ENCODE measurements at regions not wholly inside any gene's neighbourhood (a gene's known extent, or its start where the extent isn't known, plus 50 kb on each side); places are given as distances from the start of the nearest gene placed in this dataset.
"Not testable (repeated sequence)": the region's sequence is repeated elsewhere in the genome, so short reads cannot be mapped to it uniquely, and the experiment has no call there.

DNA sequence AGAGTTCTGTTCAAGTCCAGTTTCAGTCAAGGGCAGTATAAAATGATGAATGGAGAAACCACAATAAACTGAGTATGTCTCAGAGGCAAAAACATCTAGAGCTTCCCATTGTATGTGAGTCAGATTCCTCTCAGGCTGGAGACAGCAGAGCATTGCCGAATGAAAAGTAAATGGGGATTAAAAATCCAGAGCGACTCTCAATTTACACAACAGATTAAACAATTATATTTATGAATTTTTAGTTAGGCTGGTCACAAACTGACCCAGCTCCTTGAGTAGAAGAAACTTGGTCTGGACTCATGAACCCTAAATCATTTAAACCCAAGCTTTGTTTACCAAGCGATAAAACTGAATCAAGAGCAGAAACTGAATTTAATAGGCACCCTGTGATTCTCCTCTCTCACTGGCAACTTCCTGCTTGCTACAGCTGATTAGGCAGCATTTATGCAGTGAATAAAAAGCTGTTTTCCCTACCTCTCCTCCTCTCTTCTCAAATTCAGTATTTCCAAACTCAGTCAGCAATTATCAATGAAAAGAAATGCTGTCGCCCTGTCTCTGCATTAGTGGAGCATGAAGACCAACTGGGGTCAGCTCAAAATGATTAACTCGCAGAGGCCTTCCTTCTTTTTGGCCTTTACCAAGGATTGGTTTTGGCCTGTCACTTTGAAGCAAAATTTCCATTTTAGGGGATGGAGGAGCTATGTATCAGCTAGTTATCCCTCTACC, 568.0 kb downstream of the PDHA2 start:
- DNase-seq (ENCODE audit: low read depth), result no peak
- TF ChIP-seq, protein P1, sequence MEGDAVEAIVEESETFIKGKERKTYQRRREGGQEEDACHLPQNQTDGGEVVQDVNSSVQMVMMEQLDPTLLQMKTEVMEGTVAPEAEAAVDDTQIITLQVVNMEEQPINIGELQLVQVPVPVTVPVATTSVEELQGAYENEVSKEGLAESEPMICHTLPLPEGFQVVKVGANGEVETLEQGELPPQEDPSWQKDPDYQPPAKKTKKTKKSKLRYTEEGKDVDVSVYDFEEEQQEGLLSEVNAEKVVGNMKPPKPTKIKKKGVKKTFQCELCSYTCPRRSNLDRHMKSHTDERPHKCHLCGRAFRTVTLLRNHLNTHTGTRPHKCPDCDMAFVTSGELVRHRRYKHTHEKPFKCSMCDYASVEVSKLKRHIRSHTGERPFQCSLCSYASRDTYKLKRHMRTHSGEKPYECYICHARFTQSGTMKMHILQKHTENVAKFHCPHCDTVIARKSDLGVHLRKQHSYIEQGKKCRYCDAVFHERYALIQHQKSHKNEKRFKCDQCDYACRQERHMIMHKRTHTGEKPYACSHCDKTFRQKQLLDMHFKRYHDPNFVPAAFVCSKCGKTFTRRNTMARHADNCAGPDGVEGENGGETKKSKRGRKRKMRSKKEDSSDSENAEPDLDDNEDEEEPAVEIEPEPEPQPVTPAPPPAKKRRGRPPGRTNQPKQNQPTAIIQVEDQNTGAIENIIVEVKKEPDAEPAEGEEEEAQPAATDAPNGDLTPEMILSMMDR (conservative IDR thresholded peaks at IDR 0.05; ENCODE audit: low read length), result no peak
- no peak overlapping the region for H3K4me3 ChIP-seq (ENCODE audit: low read length)

DNA sequence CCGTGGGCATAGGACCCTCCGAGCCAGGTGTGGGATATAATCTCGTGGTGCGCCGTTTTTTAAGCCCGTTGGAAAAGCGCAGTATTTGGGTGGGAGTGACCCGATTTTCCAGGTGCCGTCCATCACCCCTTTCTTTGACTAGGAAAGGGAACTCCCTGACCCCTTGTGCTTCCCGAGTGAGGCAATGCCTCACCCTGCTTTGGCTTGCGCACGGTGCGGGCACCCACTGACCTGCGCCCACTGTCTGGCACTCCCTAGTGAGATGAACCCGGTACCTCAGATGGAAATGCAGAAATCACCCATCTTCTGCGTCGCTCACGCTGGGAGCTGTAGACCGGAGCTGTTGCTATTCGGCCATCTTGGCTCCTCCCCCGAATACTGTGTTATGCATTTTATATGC, 575.0 kb downstream of the PDHA2 start:
- DNase-seq (ENCODE audit: low read depth); H3K4me3 ChIP-seq (ENCODE audit: low read length): not testable (repeated sequence)

DNA sequence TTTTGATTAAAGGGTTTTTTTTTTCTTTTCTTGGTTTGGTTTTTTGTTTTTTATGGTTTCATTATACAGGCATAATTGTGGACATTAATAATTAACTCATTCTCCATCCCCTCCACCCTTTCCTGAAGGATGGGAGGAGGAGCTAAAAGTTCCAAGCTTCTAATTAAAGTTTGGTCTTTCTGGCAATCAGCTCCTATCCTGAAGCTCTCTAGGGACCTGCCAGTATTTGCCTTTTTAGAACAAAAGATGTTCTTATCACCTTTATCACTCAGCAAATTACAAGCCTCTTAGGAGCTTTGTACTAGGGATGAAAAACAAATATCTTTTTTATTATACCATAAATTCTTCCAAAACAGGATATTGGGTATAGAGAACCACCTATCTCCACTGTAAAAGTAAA, 589.8 kb downstream of the PDHA2 start:
- TF ChIP-seq, protein P1 (conservative IDR thresholded peaks at IDR 0.05; ENCODE audit: low read length), result no peak
- no peak overlapping the region for H3K4me3 ChIP-seq (ENCODE audit: low read length)
- DNase-seq (ENCODE audit: low read depth), result no peak

DNA sequence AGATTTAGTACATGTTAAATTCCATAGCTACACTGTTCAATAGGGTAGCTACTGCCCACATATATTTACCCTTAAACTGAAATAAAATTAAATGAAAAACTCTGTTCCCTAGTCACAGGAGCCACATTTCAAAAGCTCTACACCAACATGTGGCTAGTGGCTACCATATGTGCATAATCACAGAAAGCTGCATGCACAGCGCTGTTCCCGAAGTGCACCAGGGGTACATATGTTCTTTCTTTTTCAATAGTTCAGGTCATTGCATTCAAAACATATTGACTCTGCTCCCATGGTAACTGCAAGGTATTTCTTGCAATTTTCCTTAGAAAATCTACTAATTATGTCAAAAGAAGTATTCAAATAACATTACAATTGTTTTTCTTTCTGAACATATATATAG, 591.2 kb downstream of the PDHA2 start:
- TF ChIP-seq, protein P1 (conservative IDR thresholded peaks at IDR 0.05; ENCODE audit: low read length), result no peak
- no peak overlapping the region for H3K4me3 ChIP-seq (ENCODE audit: low read length)
- no peak for DNase-seq (ENCODE audit: low read depth)

- H3K4me3 ChIP-seq (ENCODE audit: low read length), result no peak overlapping the region
- no peak for DNase-seq (ENCODE audit: low read depth)
- TF ChIP-seq, protein P1 (conservative IDR thresholded peaks at IDR 0.05; ENCODE audit: low read length), result no peak
These were observed 608.5 kb downstream of the PDHA2 start for GRCh38 chr4:96448315-96448872.

DNA sequence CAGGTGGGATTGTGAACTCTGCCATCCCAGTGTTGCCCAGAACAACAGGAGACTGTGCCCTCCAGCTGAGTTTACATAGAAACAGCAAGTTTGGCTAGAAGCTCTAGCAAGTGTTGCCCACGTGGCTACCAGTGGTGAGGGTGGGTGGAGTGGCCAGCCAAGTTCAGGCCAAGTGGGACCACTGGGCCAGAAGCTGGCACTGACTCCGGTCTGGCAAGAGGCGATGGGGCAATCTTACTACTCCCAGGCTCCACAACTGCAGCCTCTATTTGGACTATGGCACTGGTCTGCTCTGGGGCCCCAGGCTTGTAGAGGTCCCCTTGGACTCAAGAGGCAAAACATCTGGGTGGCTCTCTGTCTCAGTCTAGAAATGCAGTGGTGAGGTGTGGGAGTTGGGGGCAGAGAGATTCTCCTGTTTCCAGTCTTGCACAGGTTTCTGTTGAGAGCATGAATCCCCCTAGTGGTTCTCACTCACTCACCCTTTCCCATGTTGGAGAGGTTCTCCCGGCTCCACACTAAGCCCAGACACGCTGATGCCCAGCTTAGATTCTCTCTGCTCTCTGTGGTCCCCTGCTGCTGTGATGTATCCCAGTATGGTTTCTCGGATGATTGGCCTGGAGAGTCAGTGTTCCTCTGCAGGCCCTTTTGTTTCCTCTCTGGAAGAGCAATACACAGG, 615.3 kb downstream of the PDHA2 start:
- DNase-seq (ENCODE audit: low read depth), result no peak
- TF ChIP-seq, protein P1 (conservative IDR thresholded peaks at IDR 0.05; ENCODE audit: low read length), result no peak
- no peak overlapping the region for H3K4me3 ChIP-seq (ENCODE audit: low read length)

DNA sequence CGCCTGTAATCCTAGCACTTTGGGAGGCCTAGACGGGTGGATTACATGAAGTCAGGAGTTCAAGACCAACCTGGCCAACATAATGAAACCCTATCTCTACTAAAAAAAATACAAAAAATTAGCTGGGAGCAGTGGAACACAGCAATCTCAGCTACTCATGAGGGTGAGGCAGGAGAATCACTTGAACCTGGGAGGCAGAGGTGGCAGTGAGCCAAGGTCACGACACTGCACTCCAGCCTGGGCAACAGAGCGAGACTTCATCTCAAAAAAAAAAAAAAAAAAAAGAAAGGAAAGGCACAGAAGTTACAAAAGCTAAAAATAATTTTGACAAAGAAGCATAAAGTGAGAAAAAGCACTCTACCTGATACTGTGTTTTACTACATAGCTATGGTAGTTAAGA, 618.1 kb downstream of the PDHA2 start:
- DNase-seq (ENCODE audit: low read depth); H3K4me3 ChIP-seq (ENCODE audit: low read length): not testable (repeated sequence)

DNA sequence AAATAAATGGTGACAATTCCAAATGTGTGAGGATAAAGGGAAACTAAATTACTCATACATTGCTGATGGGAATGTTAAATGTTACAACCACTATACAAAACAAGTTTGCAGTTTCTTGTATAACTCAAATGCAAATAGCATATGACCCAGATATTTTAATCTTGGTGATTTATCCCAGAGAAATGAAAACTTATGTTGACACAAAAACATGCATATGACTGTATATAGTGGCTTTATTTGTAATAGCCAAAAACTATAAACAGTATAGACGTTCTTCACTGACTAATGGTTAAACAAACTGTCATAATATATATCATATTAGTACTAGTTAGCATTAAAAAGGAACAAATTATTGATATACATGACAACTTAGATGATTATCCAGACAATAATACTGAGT, 619.2 kb downstream of the PDHA2 start:
- TF ChIP-seq, protein P1 (conservative IDR thresholded peaks at IDR 0.05; ENCODE audit: low read length), result no peak

More for the DNA sequence above, 619.2 kb downstream of the PDHA2 start:
- DNase-seq (ENCODE audit: low read depth), result no peak
- no peak overlapping the region for H3K4me3 ChIP-seq (ENCODE audit: low read length)
